ENCODE measurements at regions not wholly inside any gene's neighbourhood (a gene's known extent, or its start where the extent isn't known, plus 50 kb on each side); places are given as distances from the start of the nearest gene placed in this dataset.

- TF ChIP-seq ZBTB33 (IDR thresholded peaks at IDR 0.05; ENCODE audit: extremely low read depth, insufficient replicate concordance, low read length) (no peak), SP1 (IDR thresholded peaks at IDR 0.05; ENCODE audit: low read depth) (no peak), SIN3A (IDR thresholded peaks at IDR 0.05; ENCODE audit: low read depth) (no peak), EZH2phosphoT487 (IDR thresholded peaks at IDR 0.05; ENCODE audit: borderline replicate concordance) (no peak), ZNF274 (IDR thresholded peaks at IDR 0.05; ENCODE audit: low read depth, low read length) (no peak), CEBPB (IDR thresholded peaks at IDR 0.05; ENCODE audit: low read depth) (no peak), EZH2 (IDR thresholded peaks at IDR 0.05) (no peak)
These were observed 233.0 kb upstream of the JAG1 start (continued) for GRCh38 chr20:10906834-10907233.

GRCh38 chr20:10909803-10910202 is 236.0 kb upstream of the JAG1 start:
- Histone ChIP-seq H3K4me1 (ENCODE audit: control insufficient read depth in 1 of 2, insufficient read depth in 2 of 2, low read length in 2 of 2) (no peaks in the 10 kb centered on the region), H3K4me3 (replicated peaks in 1 of 2; ENCODE audit: low read depth in 1 of 2, low read length in 2 of 2) (no peak overlapping the region), H3K9me2 (ENCODE audit: insufficient read depth) (no peaks in the 10 kb centered on the region), H3K27me3 (ENCODE audit: insufficient read depth, low read length) (no peaks in the 10 kb centered on the region), H3K79me2 (ENCODE audit: insufficient read depth, low read length) (no peaks in the 10 kb centered on the region), H2AFZ (ENCODE audit: low read depth, low read length, poor library complexity, severe bottlenecking) (no peak overlapping the region), H3K27ac (ENCODE audit: low read depth, low read length) (no peak overlapping the region), H3K36me3 (ENCODE audit: control insufficient read depth in 1 of 2, insufficient read depth in 2 of 2, low read length in 2 of 2) (no peaks in the 10 kb centered on the region), H3K9me3 (ENCODE audit: control insufficient read depth in 1 of 2, insufficient read depth in 1 of 2, low read depth in 1 of 2, low read length in 2 of 2) (no peaks in the 10 kb centered on the region), H3K9ac (ENCODE audit: low read length) (no peak overlapping the region), H4K20me1 (ENCODE audit: insufficient read depth) (no peaks in the 10 kb centered on the region), H3K4me2 (ENCODE audit: low read length) (no peak overlapping the region)
- DNase-seq (ENCODE audit: low read depth, low spot score) (no peak), ATAC-seq (no peak)
- TF ChIP-seq POLR2AphosphoS5 (IDR thresholded peaks at IDR 0.05; ENCODE audit: low read depth, low read length) (no peak), ZNF274 (IDR thresholded peaks at IDR 0.05; ENCODE audit: low read depth, low read length) (no peak), CTCF (IDR thresholded peaks at IDR 0.05 in 2 of 3, conservative IDR thresholded peaks at IDR 0.05 in 1 of 3; ENCODE audit: borderline replicate concordance in 1 of 3, insufficient read depth in 1 of 3, low read depth in 2 of 3, low read length in 2 of 3) (no peak), ZFX (IDR thresholded peaks at IDR 0.05) (no peak), SRF (IDR thresholded peaks at IDR 0.05; ENCODE audit: low read depth) (no peak), YY1 (IDR thresholded peaks at IDR 0.05; ENCODE audit: extremely low read depth, insufficient replicate concordance, low read depth, low read length) (no peak)
- ChIA-PET CTCF (no interaction called here), RAD21 (ENCODE audit: low non-redundant PET in 1 of 2, low total read pairs in 2 of 2, uncharacterized antibody in 2 of 2, unreplicated experiment in 2 of 2) (no interaction called here), POLR2A (no interaction called here)
- intact Hi-C loops (cut with micrococcal nuclease): no loop called here
- no TSS peak for BruUV-seq (replicated peaks)
